GM12864 (cell line): ENCODE measurements at regions not wholly inside any gene's neighbourhood (a gene's known extent, or its start where the extent isn't known, plus 50 kb on each side); places are given as distances from the start of the nearest gene placed in this dataset.
A peak's percentile ranks its signal among the peaks of the same experiment; 100 is the strongest.

ENCODE experiments used
- DNase-seq: peaks from one replicate; pipeline ENCODE4 v3.0.0-alpha.2; 2011; ENCODE audit warnings: low read depth
- H3K4me3 ChIP-seq: 2 replicates; pipeline ENCODE4 v1.5.1; 2011; ENCODE audit warnings: mild to moderate bottlenecking, low read depth, low read length, control low read depth
- TF ChIP-seq, protein P1 (sequence below): IDR thresholded peaks from 2 replicates; pipeline ENCODE4 v1.5.1; 2011; ENCODE audit warnings: low read depth, mild to moderate bottlenecking, moderate library complexity, low read length, control low read depth, inconsistent platforms; ENCODE audit errors: missing control alignments

DNA sequence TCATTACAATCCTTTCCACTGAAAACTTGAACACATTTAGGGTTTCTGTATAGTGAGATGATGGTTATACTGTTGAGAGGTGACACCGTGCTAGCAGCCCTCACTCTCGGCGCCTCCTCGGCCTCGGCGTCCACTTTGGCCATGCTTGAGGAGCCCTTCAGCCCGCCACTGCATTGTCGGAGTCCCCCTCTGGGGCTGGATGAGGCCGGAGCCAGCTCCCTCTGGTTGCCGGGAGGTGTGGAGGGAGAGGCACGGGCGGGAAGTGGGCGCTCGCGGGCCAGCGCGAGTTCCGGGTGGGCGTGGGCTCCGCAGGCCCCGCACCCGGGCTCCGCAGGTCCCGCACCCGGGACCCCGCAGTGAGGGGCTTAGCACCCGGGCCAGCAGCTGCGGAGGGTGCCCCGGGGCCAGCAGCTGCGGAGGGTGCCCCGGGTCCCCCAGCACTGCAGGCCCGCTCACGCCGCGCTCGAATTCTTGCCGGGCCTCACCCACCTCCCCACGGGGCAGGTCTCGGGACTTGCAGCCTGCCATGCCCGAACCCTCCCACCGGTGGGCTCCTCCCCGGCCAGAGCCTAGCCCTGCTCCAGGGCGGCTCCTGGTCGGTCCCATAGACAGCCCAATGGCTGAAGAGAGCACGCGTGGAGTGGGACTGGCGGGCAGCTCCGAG is 145.9 kb upstream of the ZNF608 start:
- no peak overlapping the region for H3K4me3 ChIP-seq
- no peak for DNase-seq
- TF ChIP-seq, protein P1, sequence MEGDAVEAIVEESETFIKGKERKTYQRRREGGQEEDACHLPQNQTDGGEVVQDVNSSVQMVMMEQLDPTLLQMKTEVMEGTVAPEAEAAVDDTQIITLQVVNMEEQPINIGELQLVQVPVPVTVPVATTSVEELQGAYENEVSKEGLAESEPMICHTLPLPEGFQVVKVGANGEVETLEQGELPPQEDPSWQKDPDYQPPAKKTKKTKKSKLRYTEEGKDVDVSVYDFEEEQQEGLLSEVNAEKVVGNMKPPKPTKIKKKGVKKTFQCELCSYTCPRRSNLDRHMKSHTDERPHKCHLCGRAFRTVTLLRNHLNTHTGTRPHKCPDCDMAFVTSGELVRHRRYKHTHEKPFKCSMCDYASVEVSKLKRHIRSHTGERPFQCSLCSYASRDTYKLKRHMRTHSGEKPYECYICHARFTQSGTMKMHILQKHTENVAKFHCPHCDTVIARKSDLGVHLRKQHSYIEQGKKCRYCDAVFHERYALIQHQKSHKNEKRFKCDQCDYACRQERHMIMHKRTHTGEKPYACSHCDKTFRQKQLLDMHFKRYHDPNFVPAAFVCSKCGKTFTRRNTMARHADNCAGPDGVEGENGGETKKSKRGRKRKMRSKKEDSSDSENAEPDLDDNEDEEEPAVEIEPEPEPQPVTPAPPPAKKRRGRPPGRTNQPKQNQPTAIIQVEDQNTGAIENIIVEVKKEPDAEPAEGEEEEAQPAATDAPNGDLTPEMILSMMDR = no peak

DNA sequence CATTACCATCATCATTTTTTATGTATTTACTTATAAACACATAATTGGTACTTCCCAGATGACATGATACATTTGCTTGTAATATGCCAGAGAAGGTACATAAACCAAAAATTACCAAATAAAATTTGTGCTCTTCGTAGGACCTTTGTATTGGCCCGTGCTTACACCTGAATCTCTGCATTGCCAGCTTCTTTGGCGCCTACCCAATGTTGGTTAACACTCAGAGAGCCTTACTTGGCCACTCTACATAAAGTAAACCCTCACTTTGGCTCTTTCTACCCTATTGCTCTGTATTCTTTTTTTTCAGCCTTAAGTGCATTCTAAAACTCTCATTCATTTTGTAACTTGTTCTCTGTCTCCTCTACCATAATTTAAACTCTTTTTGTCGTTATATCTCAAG is 148.1 kb upstream of the ZNF608 start:
- H3K4me3 ChIP-seq = no peak overlapping the region
- TF ChIP-seq, protein P1 = no peak
- DNase-seq = no peak

DNA sequence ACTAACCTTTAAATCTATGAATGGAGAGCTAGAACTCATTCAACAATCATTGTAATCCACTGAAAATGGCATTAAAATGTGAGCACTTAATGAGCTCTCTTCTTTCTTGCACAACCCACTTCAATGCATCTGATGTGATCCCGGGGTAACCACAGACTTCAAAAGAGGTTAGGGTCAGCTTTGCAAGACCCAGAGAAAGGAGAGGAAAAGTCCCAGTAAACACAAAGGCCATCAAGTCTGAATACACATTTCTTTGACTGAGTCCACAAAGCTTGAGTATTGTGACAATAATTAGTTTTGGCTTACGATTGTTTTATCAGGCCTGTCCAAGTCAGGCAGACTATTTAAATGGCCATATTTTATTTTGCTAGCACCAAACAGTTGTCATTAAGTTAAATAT is 148.8 kb upstream of the ZNF608 start:
- H3K4me3 ChIP-seq = no peak overlapping the region
- TF ChIP-seq, protein P1 = no peak
- no peak for DNase-seq

DNA sequence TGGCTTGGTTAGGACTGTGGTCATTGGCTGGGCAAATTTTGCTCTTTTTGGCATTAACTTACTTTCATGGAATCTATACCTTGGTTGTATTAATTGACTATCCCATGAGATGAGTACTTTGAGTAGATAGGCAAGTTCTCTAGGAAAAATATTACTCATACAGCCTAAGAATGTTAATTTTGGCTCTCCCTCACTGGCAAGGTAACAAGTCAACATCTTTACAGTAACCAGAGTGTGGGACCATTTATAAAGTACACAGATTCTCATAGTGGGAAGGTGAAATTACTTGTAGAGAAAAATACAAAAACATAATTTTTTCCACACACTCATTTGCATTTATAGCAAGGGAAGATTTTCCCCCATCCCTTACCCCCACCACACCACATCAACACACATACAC is 154.6 kb upstream of the ZNF608 start:
- H3K4me3 ChIP-seq = no peak overlapping the region
- TF ChIP-seq, protein P1 = no peak
- DNase-seq = no peak

DNA sequence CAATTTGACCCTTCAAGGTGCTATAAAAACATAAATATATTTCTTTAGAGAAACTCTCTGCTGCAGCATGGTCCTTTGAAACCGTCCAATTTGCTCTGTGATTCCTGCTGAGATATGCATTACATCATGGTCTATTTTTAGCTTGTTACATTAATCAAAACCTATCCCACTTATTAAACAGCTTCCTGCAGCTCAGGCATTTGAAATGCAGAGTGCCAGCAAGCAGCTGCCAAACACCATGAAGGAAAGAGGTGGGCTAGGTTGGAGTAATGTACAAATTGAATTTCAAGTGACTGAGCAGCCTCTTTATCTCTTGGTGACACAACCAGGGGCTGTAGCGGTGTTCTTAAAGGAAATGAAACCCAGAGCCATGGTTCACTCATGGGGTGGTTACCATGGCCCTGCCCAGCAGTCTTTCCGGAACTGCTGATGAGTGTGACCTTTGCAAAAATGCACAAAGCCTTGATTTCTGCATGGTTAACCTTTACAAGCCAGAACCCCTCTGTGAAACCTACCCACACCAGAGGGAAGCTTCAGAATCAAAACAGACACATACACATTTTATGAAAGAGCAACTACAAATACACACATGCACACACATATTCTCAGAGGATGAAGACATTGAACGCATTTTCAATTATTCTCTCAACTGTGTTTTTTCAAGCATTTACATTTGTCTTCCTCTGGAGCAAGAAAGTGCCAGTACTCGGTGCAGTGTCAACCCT is 155.8 kb upstream of the ZNF608 start:
- H3K4me3 ChIP-seq = no peak overlapping the region; the same call in 1 of the 2 replicates
- TF ChIP-seq, protein P1 = no peak
- peak; percentile 87 for DNase-seq

DNA sequence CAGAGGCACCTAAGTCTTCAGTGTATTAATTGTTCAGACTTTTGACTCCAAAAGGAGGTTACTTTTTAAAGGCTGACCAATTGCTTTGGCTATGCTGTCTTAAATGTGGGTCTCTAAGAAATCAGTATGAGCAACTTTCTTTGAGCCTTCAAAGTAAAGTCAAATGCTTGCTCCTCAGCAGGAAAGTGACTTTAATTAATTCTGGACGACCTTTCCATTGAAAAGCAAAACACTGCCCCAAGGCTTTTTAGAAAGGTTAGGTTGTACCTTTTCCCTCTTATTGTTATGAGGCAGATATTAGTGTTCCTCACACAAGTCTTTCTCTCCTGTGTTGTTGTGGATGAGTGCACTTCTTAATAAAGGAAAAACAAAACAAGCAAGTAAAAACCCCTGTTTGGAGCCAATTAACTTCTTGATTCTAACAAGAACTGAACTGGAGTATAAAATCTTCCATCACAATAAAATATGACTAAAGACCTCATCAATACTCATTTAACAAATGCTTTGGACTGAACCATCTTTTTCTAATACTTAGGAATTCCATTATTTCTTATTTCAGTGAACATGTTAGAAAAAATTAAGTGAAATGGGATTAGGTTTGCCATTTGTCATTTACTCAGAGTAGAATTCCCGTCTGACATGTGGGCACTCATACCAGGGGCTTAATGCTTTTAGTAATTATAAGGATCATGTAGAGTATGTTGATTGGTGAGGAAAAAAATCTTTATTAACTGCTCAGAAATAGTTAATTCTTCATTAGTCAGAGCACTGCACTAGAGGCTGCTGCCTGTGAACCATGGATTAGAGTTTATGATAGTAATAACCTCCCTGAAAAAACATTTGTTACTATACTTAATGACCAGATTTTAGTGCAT is 159.1 kb upstream of the ZNF608 start:
- TF ChIP-seq, protein P1 = no peak
- no peak overlapping the region for H3K4me3 ChIP-seq
- DNase-seq = no peak
